ENCODE measurements at regions not wholly inside any gene's neighbourhood (a gene's known extent, or its start where the extent isn't known, plus 50 kb on each side); places are given as distances from the start of the nearest gene placed in this dataset.

DNA sequence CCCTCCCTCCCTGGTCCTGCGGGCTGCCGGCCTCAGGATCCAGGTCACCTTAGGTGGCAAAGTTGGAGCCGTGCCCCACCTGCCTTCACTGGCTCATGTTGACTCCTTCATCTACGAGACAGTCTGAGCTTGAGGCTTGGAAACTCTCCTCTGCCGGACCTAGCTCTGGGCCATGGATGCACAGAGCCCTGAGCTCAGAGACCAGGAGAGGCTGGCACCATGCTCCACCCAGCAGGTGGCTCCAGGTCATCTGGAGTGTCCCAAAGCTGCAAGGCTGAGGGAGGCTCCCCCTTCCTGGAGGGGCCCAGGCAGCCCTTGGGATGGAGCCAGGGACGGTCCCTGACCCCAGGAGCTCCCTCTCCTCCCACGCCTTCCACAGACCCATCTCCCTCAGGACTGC, 81.3 kb downstream of the PDGFA start:
- TF ChIP-seq POLR2A (IDR thresholded peaks at IDR 0.05; ENCODE audit: low read length) (no peak), GATA1 (IDR thresholded peaks at IDR 0.05; ENCODE audit: low read depth, low read length) (no peak)
